CD14-positive monocyte (primary cell): ENCODE measurements at regions not wholly inside any gene's neighbourhood (a gene's known extent, or its start where the extent isn't known, plus 50 kb on each side); places are given as distances from the start of the nearest gene placed in this dataset.
"Not testable (repeated sequence)": the region's sequence is repeated elsewhere in the genome, so short reads cannot be mapped to it uniquely, and the experiment has no call there.

Source experiments
- DNase-seq, 3 donors: peaks; one replicate each; pipeline ENCODE4 v3.0.0-alpha.2; 2011 to 2022
- H2AFZ ChIP-seq: 2 replicates; pipeline ENCODE4 v1.6.0; 2012; ENCODE audit warnings: mild to moderate bottlenecking, low read depth, low read length, inconsistent platforms; ENCODE audit not compliant: insufficient read depth, poor library complexity, severe bottlenecking
- H3K27ac ChIP-seq, 2 donors: 1 replicate in 1 of 2; 2 replicates in 1 of 2; pipeline ENCODE4 v1.5.1; 2012 to 2013; ENCODE audit warnings: low read length in 2 of 2, control low read depth in 1 of 2, inconsistent platforms in 1 of 2, low read depth in 1 of 2, mild to moderate bottlenecking in 1 of 2
- H3K27me3 ChIP-seq, 2 donors: one replicate each; pipeline versions ENCODE4 v1.6.0 to v1.6.1; 2011 to 2013; ENCODE audit warnings: low read length in 2 of 2; ENCODE audit not compliant: control insufficient read depth in 2 of 2, insufficient read depth in 2 of 2
- H3K36me3 ChIP-seq, 2 donors: replicated peaks in 1 of 2; 1 replicate in 1 of 2; 2 replicates in 1 of 2; pipeline versions ENCODE4 v1.5.1 to v1.6.1; 2012 to 2013; ENCODE audit warnings: low read length in 2 of 2, control low read depth in 1 of 2, inconsistent platforms in 1 of 2, mild to moderate bottlenecking in 1 of 2; ENCODE audit not compliant: insufficient read depth in 2 of 2, control insufficient read depth in 1 of 2
- H3K4me1 ChIP-seq, 2 donors: 1 replicate in 1 of 2; 2 replicates in 1 of 2; pipeline versions ENCODE4 v1.5.1 to v1.6.1; 2012 to 2013; ENCODE audit warnings: low read length in 2 of 2, control low read depth in 1 of 2, inconsistent platforms in 1 of 2, mild to moderate bottlenecking in 1 of 2, moderate library complexity in 1 of 2; ENCODE audit not compliant: insufficient read depth in 2 of 2, control insufficient read depth in 1 of 2
- H3K4me2 ChIP-seq: replicated peaks from 2 replicates; pipeline ENCODE3; 2012; ENCODE audit warnings: low read length, moderate library complexity, mild to moderate bottlenecking; ENCODE audit not compliant: poor library complexity, severe bottlenecking; ENCODE audit errors: extremely low read depth
- H3K4me3 ChIP-seq, 3 experiments: fragments of 200-600 bp in 1 of 3; sonication (generic) in 1 of 3; replicated peaks in 1 of 3; 1 replicate in 2 of 3; 2 replicates in 1 of 3; pipeline ENCODE4 v1.5.1; 2011 to 2013; ENCODE audit warnings: low read length in 3 of 3, mild to moderate bottlenecking in 3 of 3, control low read depth in 2 of 3, low read depth in 2 of 3, inconsistent platforms in 1 of 3, moderate library complexity in 1 of 3
- H3K79me2 ChIP-seq: 2 replicates; pipeline ENCODE4 v1.6.0; 2012; ENCODE audit warnings: mild to moderate bottlenecking, control low read depth, inconsistent platforms, low read length, moderate library complexity; ENCODE audit not compliant: insufficient read depth
- H3K9ac ChIP-seq: 2 replicates; pipeline ENCODE4 v1.6.0; 2017; ENCODE audit warnings: low read length, mild to moderate bottlenecking; ENCODE audit not compliant: insufficient read depth, poor library complexity, severe bottlenecking
- H3K9me3 ChIP-seq, 2 donors: replicated peaks in 1 of 2; 1 replicate in 1 of 2; 2 replicates in 1 of 2; pipeline versions ENCODE4 v1.5.1 to v1.6.1; 2012 to 2013; ENCODE audit warnings: low read length in 2 of 2, control low read depth in 1 of 2; ENCODE audit not compliant: control insufficient read depth in 1 of 2, insufficient read depth in 1 of 2
- H4K20me1 ChIP-seq: 2 replicates; pipeline ENCODE4 v1.6.0; 2012; ENCODE audit warnings: mild to moderate bottlenecking, low read length, control low read depth, moderate library complexity; ENCODE audit not compliant: insufficient read depth
- H3K27ac Mint-ChIP-seq, 7 donors: one replicate each; pipeline ENCODE4 v1.8.0; 2020; ENCODE audit warnings: mild to moderate bottlenecking in 7 of 7, mixed read lengths in 7 of 7, moderate library complexity in 6 of 7, inconsistent platforms in 2 of 7
- H3K27me3 Mint-ChIP-seq, 3 donors: one replicate each; pipeline ENCODE4 v1.8.0; 2021 to 2022; ENCODE audit warnings: low read depth in 3 of 3, mild to moderate bottlenecking in 3 of 3, mixed read lengths in 3 of 3, moderate library complexity in 3 of 3, inconsistent platforms in 1 of 3
- H3K36me3 Mint-ChIP-seq, 2 donors: one replicate each; pipeline ENCODE4 v1.8.0; 2020; ENCODE audit warnings: mixed read lengths in 2 of 2, inconsistent platforms in 1 of 2, mild to moderate bottlenecking in 1 of 2
- H3K4me1 Mint-ChIP-seq: one replicate; pipeline ENCODE4 v1.8.0; 2020; ENCODE audit warnings: mild to moderate bottlenecking, mixed read lengths
- H3K4me3 Mint-ChIP-seq, 2 donors: one replicate each; pipeline ENCODE4 v1.8.0; 2020; ENCODE audit warnings: mild to moderate bottlenecking in 2 of 2, mixed read lengths in 2 of 2, moderate library complexity in 1 of 2
- H3K9me3 Mint-ChIP-seq, 7 donors: one replicate each; pipeline ENCODE4 v1.8.0; 2020 to 2022; ENCODE audit warnings: mixed read lengths in 7 of 7, mild to moderate bottlenecking in 6 of 7, moderate library complexity in 6 of 7, inconsistent platforms in 2 of 7
- CTCF ChIP-seq: fragments of 200-600 bp; IDR thresholded peaks from one replicate; pipeline ENCODE4 v1.8.0; 2022; ENCODE audit warnings: antibody characterized with exemption, mild to moderate bottlenecking
- WGBS: methylation state at CpG from one replicate; pipeline ENCODE4 v1.1.5; 2013; ENCODE audit warnings: missing lambda C conversion rate; ENCODE audit not compliant: insufficient coverage; 5-methylcytosine and 5-hydroxymethylcytosine counted together
- intact Hi-C, 2 donors: fragments of 100-400 bp; cut with micrococcal nuclease; formaldehyde crosslinking; loops; one replicate each; pipeline versions ENCODE4 v1.15.0 to v1.15.1; 2023

- DNase-seq, result no peak
- Histone ChIP-seq H3K79me2 (no peaks in the 10 kb centered on the region), H3K36me3 (no peaks in the 10 kb centered on the region), H3K9me3 (no peaks in the 10 kb centered on the region), H4K20me1 (no peaks in the 10 kb centered on the region), H2AFZ (no peak overlapping the region), H3K4me3 (no peak overlapping the region), H3K27me3 (no peaks in the 10 kb centered on the region), H3K9ac (no peak overlapping the region), H3K4me1 (peaks cover 24 to 25% of the 10 kb centered on the region in 2 donors), H3K4me2 (no peak overlapping the region), H3K27ac (no peak overlapping the region)
- 94% methylated on average over 4 of the region's 5 CpGs for WGBS
- H3K9me3 Mint-ChIP-seq, result peaks cover 0 to 2% (median 0%) of the 10 kb centered on the region in 7 donors
- H3K4me3 Mint-ChIP-seq, result no peak overlapping the region
- TF ChIP-seq CTCF, result no peak
- H3K27me3 Mint-ChIP-seq, result no peaks in the 10 kb centered on the region
- intact Hi-C loops, result no loop called here
- H3K27ac Mint-ChIP-seq, result no peak overlapping the region
- H3K4me1 Mint-ChIP-seq, result peaks cover 21% of the 10 kb centered on the region
- H3K36me3 Mint-ChIP-seq, result no peaks in the 10 kb centered on the region
Observed at GRCh38 chr5:160496784-160497183, 75.1 kb downstream of the PTTG1 start.

- intact Hi-C loops, result no loop called here
- no peaks in the 10 kb centered on the region for H3K9me3 ChIP-seq
- H3K27me3 ChIP-seq, result no peaks in the 10 kb centered on the region
- Mint-ChIP-seq H3K9me3 (peaks cover 0 to 3% (median 2%) of the 10 kb centered on the region in 7 donors), H3K27me3 (no peaks in the 10 kb centered on the region), H3K4me3 (no peak overlapping the region), H3K27ac (no peak overlapping the region), H3K4me1 (peaks cover 21% of the 10 kb centered on the region), H3K36me3 (no peaks in the 10 kb centered on the region)
- DNase-seq, result no peak
- H3K4me1 ChIP-seq, result peaks cover 24 to 25% of the 10 kb centered on the region in 2 donors
- no peak overlapping the region for H3K27ac ChIP-seq
- H4K20me1 ChIP-seq, result no peaks in the 10 kb centered on the region
- H3K4me3 ChIP-seq, result no peak overlapping the region
- no peaks in the 10 kb centered on the region for H3K79me2 ChIP-seq
- no peak overlapping the region for H2AFZ ChIP-seq
- no peak for TF ChIP-seq CTCF
- WGBS, result no CpG with 5 or more reads among the region's 2 CpGs
- H3K4me2 ChIP-seq, result no peak overlapping the region
- no peak overlapping the region for H3K9ac ChIP-seq
- H3K36me3 ChIP-seq, result no peaks in the 10 kb centered on the region
Observed at GRCh38 chr5:160497878-160498277, 76.2 kb downstream of the PTTG1 start.

GRCh38 chr5:160498441-160499043, 76.9 kb downstream of the PTTG1 start:
- H4K20me1 ChIP-seq, H2AFZ ChIP-seq, H3K4me2 ChIP-seq, H3K9me3 Mint-ChIP-seq, H3K27ac ChIP-seq, H3K9me3 ChIP-seq, intact Hi-C loops, H3K27me3 ChIP-seq, H3K9ac ChIP-seq, H3K36me3 Mint-ChIP-seq, H3K27me3 Mint-ChIP-seq, H3K79me2 ChIP-seq, DNase-seq, H3K4me3 Mint-ChIP-seq, H3K36me3 ChIP-seq, H3K4me3 ChIP-seq, H3K27ac Mint-ChIP-seq: not testable (repeated sequence)
- 100% methylated on average over 2 of the region's 21 CpGs for WGBS
- H3K4me1 Mint-ChIP-seq, result peaks cover 21% of the 10 kb centered on the region
- H3K4me1 ChIP-seq, result peaks cover 24 to 25% of the 10 kb centered on the region in 2 donors
